ENCODE measurements at regions not wholly inside any gene's neighbourhood (a gene's known extent, or its start where the extent isn't known, plus 50 kb on each side); places are given as distances from the start of the nearest gene placed in this dataset.

GRCh38 chr14:55954108-55954507, 164.1 kb upstream of the PELI2 start:
- no peak for TF ChIP-seq CTCF (IDR thresholded peaks at IDR 0.05)
- TF ChIP-seq POLR2A (IDR thresholded peaks at IDR 0.05) = no peak
